AG09319 (cell line): ENCODE measurements at regions not wholly inside any gene's neighbourhood (a gene's known extent, or its start where the extent isn't known, plus 50 kb on each side); places are given as distances from the start of the nearest gene placed in this dataset.

Experiments
- DNase-seq: peaks from one replicate; pipeline ENCODE4 v3.0.0-alpha.2; 2010; ENCODE audit warnings: low read depth; ENCODE audit errors: extremely low read depth
- TF ChIP-seq, protein P1 (sequence below): IDR thresholded peaks from 2 replicates; pipeline ENCODE4 v1.5.1; 2011; ENCODE audit warnings: low read depth, mild to moderate bottlenecking, inconsistent platforms, low read length, moderate library complexity

DNA sequence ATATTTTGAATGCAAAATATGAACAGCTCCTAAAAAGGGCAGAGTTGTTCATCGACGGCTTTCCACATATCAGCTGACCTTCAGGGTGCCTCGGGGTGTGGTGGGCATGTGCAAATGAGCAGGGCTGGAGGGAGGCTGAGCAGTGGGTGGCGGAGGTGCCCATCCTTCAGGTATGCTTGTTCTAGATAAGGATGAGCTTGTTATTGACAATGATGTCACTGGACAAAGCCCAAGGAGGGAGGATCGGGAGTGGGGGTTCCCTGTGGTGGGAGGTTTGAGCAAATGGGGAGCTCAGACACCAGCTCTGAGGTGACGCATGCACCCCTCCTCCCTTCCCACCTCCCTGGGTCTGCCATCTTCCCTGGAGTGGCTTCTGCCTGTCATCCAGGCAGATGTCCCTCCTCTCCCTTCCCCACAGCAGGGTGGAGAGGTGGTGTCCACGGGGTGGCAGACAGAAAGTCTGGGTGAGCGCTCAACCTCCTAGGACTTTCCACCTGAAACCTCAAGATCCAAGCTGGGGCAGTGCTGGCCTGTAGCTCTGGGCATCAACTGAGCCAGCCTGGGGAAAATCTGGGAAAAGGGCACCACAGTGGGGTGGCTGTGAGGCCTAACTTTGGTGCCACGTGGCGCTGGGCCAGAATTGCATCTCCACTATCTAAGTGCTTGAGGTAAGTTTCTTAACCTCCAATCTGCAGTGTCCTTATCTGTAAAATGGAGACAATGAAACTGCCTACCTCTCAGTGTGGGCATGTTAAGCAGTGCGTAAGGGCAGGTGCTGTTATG is 106.3 kb upstream of the THY1 start:
- TF ChIP-seq, protein P1, sequence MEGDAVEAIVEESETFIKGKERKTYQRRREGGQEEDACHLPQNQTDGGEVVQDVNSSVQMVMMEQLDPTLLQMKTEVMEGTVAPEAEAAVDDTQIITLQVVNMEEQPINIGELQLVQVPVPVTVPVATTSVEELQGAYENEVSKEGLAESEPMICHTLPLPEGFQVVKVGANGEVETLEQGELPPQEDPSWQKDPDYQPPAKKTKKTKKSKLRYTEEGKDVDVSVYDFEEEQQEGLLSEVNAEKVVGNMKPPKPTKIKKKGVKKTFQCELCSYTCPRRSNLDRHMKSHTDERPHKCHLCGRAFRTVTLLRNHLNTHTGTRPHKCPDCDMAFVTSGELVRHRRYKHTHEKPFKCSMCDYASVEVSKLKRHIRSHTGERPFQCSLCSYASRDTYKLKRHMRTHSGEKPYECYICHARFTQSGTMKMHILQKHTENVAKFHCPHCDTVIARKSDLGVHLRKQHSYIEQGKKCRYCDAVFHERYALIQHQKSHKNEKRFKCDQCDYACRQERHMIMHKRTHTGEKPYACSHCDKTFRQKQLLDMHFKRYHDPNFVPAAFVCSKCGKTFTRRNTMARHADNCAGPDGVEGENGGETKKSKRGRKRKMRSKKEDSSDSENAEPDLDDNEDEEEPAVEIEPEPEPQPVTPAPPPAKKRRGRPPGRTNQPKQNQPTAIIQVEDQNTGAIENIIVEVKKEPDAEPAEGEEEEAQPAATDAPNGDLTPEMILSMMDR, result no peak
- DNase-seq, result no peak

DNA sequence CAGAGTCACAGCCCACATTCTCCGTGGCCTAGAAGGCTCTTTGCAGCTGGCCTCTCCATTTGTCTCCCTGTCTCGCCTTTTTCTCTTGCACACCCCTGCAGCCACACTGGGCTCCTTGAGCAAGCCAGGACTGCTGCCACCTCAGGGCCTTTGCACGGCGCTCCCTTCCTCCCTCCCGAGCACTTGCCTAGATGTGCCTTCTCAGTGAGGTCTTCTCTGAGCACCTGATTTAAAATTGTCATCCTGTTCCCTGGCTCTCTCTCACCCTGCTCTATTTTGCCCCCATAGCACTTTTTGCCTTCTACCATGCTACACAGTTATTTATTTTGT is 102.9 kb upstream of the THY1 start:
- DNase-seq, result no peak

DNA sequence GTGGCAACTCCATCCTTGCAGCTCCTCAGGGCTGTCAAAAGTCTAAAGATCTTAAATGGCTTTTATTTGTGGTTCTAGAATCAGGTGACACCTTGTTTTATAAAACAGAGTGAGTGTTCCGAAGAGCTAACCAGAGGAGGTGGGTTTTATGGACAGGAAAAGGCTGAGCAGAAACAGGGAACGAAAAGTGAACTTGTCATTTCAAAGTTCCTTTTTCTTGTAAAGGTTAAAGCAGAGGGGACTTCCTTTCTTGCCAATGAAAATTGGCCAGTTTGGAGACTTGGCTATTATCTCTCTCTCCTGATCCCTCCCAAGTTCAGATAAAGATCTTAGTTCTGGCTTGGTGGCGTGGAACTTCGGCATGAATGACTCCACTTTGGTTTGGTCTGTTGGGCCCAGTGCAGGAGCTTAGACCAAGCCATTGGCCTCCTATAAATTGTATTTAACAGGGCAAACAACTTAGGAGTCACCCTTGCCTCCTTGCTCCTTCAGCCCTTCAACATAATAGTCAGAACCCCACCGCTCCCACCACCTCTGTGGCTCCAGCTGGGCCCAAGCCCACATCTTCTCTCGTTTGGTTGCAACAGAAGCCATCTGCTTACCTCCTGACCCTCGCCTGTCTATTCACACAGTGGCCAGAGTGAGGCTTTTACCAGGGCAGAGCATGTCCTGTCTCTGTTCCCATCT is 102.4 kb upstream of the THY1 start:
- TF ChIP-seq, protein P1, result no peak
- DNase-seq, result no peak

More for the DNA sequence above, 102.9 kb upstream of the THY1 start:
- TF ChIP-seq, protein P1, result no peak

DNA sequence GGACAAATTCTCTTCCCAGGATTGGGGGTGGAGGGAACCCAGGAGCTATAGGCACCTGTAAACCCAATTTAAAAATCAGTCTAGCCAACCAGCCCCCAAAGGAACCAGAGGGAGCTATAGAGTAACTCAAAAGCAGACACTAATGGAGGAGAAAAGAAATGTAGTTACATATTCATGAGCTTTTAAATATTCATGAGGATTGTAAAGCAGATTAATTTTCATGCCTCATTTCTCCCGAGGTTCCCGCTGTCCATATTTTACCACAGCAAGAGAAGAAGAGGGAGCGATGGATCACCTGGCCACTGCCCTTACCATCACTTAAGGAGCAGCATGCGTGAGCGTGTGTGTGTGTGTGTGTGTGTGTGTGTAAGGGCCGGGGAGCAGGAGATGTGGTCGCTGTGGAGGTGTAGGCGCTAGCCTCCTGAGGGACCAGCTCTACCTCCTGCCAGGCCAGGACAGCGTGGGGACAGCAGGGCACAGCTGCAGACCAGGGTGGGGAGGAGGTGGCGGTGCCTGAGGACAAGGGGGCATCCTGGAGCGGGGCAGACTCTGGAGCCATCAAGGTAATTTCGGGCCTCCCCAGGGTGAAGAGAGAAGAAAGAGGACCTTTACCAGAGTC is 100.7 kb upstream of the THY1 start:
- DNase-seq, result no peak
- TF ChIP-seq, protein P1, result no peak

DNA sequence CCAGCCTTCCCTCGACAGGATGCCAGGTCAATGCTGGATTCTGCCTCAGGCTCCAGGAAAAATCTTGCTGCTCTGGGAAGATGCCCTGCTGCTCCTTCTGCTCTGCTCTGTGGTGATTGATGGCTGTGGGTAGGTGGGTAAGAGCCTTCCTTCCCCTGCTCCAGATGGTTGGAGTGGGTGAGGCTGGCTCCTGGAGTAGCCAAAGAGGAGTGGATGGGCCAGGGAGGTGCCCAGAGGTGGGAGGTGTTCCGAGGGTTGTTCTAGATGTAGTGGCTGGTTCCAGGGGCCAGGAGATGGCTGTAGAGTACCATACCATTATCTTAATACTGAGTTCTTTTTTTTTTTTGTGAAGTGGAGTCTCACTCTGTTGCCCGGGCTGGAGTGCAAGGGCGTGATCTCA is 99.6 kb upstream of the THY1 start:
- TF ChIP-seq, protein P1, result no peak

DNA sequence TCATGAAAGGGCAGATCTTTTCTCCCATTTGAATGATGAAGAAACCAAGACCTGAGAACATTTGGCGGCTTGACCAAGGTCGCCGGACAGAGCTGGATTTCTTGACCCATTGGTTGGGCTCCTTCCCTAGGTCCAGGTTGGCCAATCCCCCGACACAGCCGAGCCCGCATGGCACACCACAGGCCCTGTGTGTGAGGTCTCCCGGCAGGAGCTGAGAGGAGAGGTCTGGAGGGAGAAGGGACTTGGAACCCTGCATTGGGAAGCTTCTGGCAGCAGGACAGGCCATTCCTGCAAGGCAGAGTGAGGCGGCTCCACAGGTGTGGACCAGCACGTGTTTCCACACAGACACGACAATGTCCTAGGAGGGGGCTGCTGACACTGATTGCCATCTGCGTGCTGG is 98.6 kb upstream of the THY1 start:
- TF ChIP-seq, protein P1, result no peak
- no peak for DNase-seq

More for the DNA sequence above, 99.6 kb upstream of the THY1 start:
- no peak for DNase-seq

DNA sequence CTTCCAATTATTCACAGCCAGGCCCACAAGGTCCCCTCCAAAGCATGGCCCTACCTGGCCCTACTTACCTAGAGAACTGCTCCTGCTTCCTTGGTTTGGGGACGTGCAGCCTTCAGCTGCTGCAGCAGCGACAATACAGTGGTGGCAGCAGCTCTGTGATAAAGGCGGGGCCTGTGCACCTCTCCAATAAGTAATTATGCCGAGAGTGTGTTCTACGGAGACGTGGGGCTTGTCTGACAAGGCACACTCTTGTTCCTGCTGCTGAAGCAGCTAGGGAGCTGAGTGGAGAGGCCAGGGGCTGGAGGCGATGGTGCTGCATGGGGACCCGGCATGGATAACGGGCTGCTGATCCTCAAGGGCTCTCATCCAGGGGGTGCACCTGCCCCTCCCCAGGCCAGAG is 98.0 kb upstream of the THY1 start:
- no peak for DNase-seq
- TF ChIP-seq, protein P1, result no peak
